SK-N-SH treated with all-trans-retinoic acid at 6 μM for 48 hours (cell line): ENCODE measurements at regions not wholly inside any gene's neighbourhood (a gene's known extent, or its start where the extent isn't known, plus 50 kb on each side); places are given as distances from the start of the nearest gene placed in this dataset.

Experiments used
- ATAC-seq: fragments of 200-7000 bp; cut with Tn5 transposase; 3 replicates; pipeline ENCODE4 v1.9.1; 2020; ENCODE audit warnings: mild to moderate bottlenecking, moderate library complexity
- ARNTL ChIP-seq: fragments of 450-650 bp; formaldehyde crosslinking; IDR thresholded peaks from 2 replicates; pipeline ENCODE4 v1.5.0; 2020; ENCODE audit warnings: low read depth, mild to moderate bottlenecking, moderate library complexity, borderline replicate concordance
- BACH2 ChIP-seq: fragments of 250-450 bp; sonication (Bioruptor Pico); IDR thresholded peaks from 2 replicates; pipeline ENCODE4 v1.9.0; 2021; ENCODE audit warnings: mild to moderate bottlenecking, borderline replicate concordance
- ESRRG ChIP-seq: fragments of 250-450 bp; sonication (Bioruptor Pico); IDR thresholded peaks from 2 replicates; pipeline ENCODE4 v1.6.1; 2021; ENCODE audit warnings: mild to moderate bottlenecking
- GLIS3 ChIP-seq: fragments of 250-450 bp; sonication (Bioruptor Pico); IDR thresholded peaks from 2 replicates; pipeline ENCODE4 v1.5.0; 2020; ENCODE audit warnings: mild to moderate bottlenecking, moderate library complexity
- OSR1 ChIP-seq: fragments of 250-450 bp; sonication (Bioruptor Pico); IDR thresholded peaks from 2 replicates; pipeline ENCODE4 v1.8.0; 2022; ENCODE audit warnings: moderate library complexity, mild to moderate bottlenecking, inconsistent platforms
- PATZ1 ChIP-seq: fragments of 250-450 bp; sonication (Bioruptor Pico); IDR thresholded peaks from 2 replicates; pipeline ENCODE4 v1.8.0; 2020; ENCODE audit warnings: mild to moderate bottlenecking, moderate library complexity, borderline replicate concordance
- POU6F1 ChIP-seq: fragments of 250-450 bp; sonication (Bioruptor Pico); IDR thresholded peaks from 2 replicates; pipeline ENCODE4 v1.8.0; 2021; ENCODE audit warnings: low read depth, mild to moderate bottlenecking, moderate library complexity, borderline replicate concordance
- PPARA ChIP-seq: fragments of 250-450 bp; sonication (Bioruptor Pico); IDR thresholded peaks from 2 replicates; pipeline ENCODE4 v1.5.0; 2020; ENCODE audit warnings: mild to moderate bottlenecking, borderline replicate concordance
- RARB ChIP-seq: fragments of 250-450 bp; sonication (Bioruptor Pico); IDR thresholded peaks from 2 replicates; pipeline ENCODE4 v1.8.0; 2021; ENCODE audit warnings: mild to moderate bottlenecking, moderate library complexity
- SNAI2 ChIP-seq: fragments of 250-450 bp; sonication (Bioruptor Pico); IDR thresholded peaks from 2 replicates; pipeline ENCODE4 v1.5.0; 2020; ENCODE audit warnings: mild to moderate bottlenecking, moderate library complexity
- TCF4 ChIP-seq: fragments of 250-450 bp; sonication (Bioruptor Pico); IDR thresholded peaks from 2 replicates; pipeline ENCODE4 v1.8.0; 2021; ENCODE audit warnings: mild to moderate bottlenecking, moderate library complexity, borderline replicate concordance
- TOX ChIP-seq: fragments of 250-450 bp; sonication (Bioruptor Pico); IDR thresholded peaks from 2 replicates; pipeline ENCODE4 v1.8.0; 2021; ENCODE audit warnings: mild to moderate bottlenecking, moderate library complexity, borderline replicate concordance
- TSHZ2 ChIP-seq: fragments of 250-450 bp; sonication (Bioruptor Pico); IDR thresholded peaks from 2 replicates; pipeline ENCODE4 v1.5.0; 2020; ENCODE audit warnings: mild to moderate bottlenecking, moderate library complexity
- ZC3H10 ChIP-seq: fragments of 250-450 bp; sonication (Bioruptor Pico); IDR thresholded peaks from 2 replicates; pipeline ENCODE4 v1.5.1; 2021; ENCODE audit warnings: mild to moderate bottlenecking, moderate library complexity
- ZFP3 ChIP-seq: fragments of 250-450 bp; sonication (Bioruptor Pico); IDR thresholded peaks from 2 replicates; pipeline ENCODE4 v1.5.0; 2020; ENCODE audit warnings: mild to moderate bottlenecking, moderate library complexity
- ZFP30 ChIP-seq: fragments of 450-650 bp; formaldehyde crosslinking; IDR thresholded peaks from 2 replicates; pipeline ENCODE4 v1.5.0; 2022; ENCODE audit warnings: mild to moderate bottlenecking, moderate library complexity
- ZNF565 ChIP-seq: fragments of 450-650 bp; formaldehyde crosslinking; conservative IDR thresholded peaks from 2 replicates; pipeline ENCODE4 v1.5.0; 2020; ENCODE audit warnings: low read depth, mild to moderate bottlenecking, moderate library complexity
- ZNF70 ChIP-seq: fragments of 450-650 bp; formaldehyde crosslinking; IDR thresholded peaks from 2 replicates; pipeline ENCODE4 v1.5.0; 2020; ENCODE audit warnings: mild to moderate bottlenecking, moderate library complexity
- ZNF8 ChIP-seq: fragments of 450-650 bp; formaldehyde crosslinking; IDR thresholded peaks from 2 replicates; pipeline ENCODE4 v1.5.0; 2020; ENCODE audit warnings: mild to moderate bottlenecking, moderate library complexity

GRCh38 chr10:61343796-61344195 lies 109.4 kb downstream of the TMEM26 start (continued):
- TF ChIP-seq PATZ1 (CRISPR knock-in tag) (no peak), OSR1 (no peak), SNAI2 (CRISPR knock-in tag) (no peak), PPARA (CRISPR knock-in tag) (no peak), TSHZ2 (CRISPR knock-in tag) (no peak), RARB (CRISPR knock-in tag) (no peak), ESRRG (CRISPR knock-in tag) (no peak), ZNF565 (CRISPR knock-in tag) (no peak)

- no peak for ATAC-seq
- TF ChIP-seq PATZ1 (CRISPR knock-in tag) (no peak), PPARA (CRISPR knock-in tag) (no peak), POU6F1 (no peak)
These were observed 110.2 kb downstream of the TMEM26 start for GRCh38 chr10:61342858-61343572.

GRCh38 chr10:61341008-61341407 lies 112.2 kb downstream of the TMEM26 start:
- ATAC-seq, result no peak
- no peak for TF ChIP-seq ZNF8 (CRISPR knock-in tag)
- TF ChIP-seq GLIS3 (CRISPR knock-in tag), result no peak

GRCh38 chr10:61338146-61338545 lies 115.0 kb downstream of the TMEM26 start:
- ATAC-seq, result peak; percentile 71
- TF ChIP-seq TCF4 (no peak), ZNF70 (no peak), ZC3H10 (CRISPR knock-in tag) (no peak), ZNF8 (CRISPR knock-in tag) (no peak), POU6F1 (no peak), ARNTL (CRISPR knock-in tag) (no peak), PATZ1 (CRISPR knock-in tag) (no peak), SNAI2 (CRISPR knock-in tag) (no peak), TSHZ2 (CRISPR knock-in tag) (no peak), BACH2 (CRISPR knock-in tag) (no peak), ZFP30 (CRISPR knock-in tag) (no peak), RARB (CRISPR knock-in tag) (no peak), ZFP3 (no peak), GLIS3 (CRISPR knock-in tag) (no peak), ESRRG (CRISPR knock-in tag) (no peak), TOX (no peak), OSR1 (no peak), ZNF565 (CRISPR knock-in tag) (no peak)
